HCT116 (cell line): ENCODE measurements at regions not wholly inside any gene's neighbourhood (a gene's known extent, or its start where the extent isn't known, plus 50 kb on each side); places are given as distances from the start of the nearest gene placed in this dataset.

Experiments used
- ATAC-seq: fragments of 200-7000 bp; cut with Tn5 transposase; 2 replicates; pipeline ENCODE4 v1.9.1; 2020; ENCODE audit warnings: mild to moderate bottlenecking, moderate library complexity
- BruUV-seq: library from RNA; stranded (reverse); fragments of 400-500 nt; replicated peaks from 2 replicates; lab custom pipeline; 2021; lab: Mats Ljungman, UMichigan
- CTCF ChIA-PET: fragments of 300-600 bp; sonication (Branson Sonifier 250); formaldehyde crosslinking; loops from one replicate; lab custom pipeline; 2021; ENCODE audit warnings: antibody characterized with exemption; lab: Charles Lee
- POLR2A ChIA-PET: fragments of 300-600, 350-600 bp; sonication (Branson Sonifier 250); formaldehyde crosslinking; loops from one replicate; lab custom pipeline; 2021; ENCODE audit warnings: antibody characterized with exemption; lab: Charles Lee
- RAD21 ChIA-PET, 2 experiments: fragments of 300-600 bp; sonication (Branson Sonifier 250); formaldehyde crosslinking; loops; one replicate each; lab custom pipeline; 2023; ENCODE audit warnings: low total read pairs in 2 of 2; ENCODE audit not compliant: uncharacterized antibody in 2 of 2, unreplicated experiment in 2 of 2, low non-redundant PET in 1 of 2; lab: Charles Lee
- DNase-seq: peaks from one replicate; pipeline ENCODE4 v3.0.0-alpha.2; 2010; ENCODE audit warnings: low read depth, low spot score
- H2AFZ ChIP-seq: fragments of 200-600 bp; shearing (Covaris generic), sonication (generic); 2 replicates; pipeline ENCODE4 v1.6.1; 2017; ENCODE audit warnings: low read depth, mixed run types, mixed read lengths, antibody characterized with exemption, low read length; ENCODE audit not compliant: poor library complexity, severe bottlenecking
- H3K27ac ChIP-seq: 2 replicates; pipeline ENCODE4 v1.5.1; 2012; ENCODE audit warnings: low read depth, low read length
- H3K27me3 ChIP-seq: fragments of 200-600 bp; sonication (generic); 2 replicates; pipeline ENCODE4 v1.6.1; 2016; ENCODE audit warnings: mixed run types, low read length, mixed read lengths; ENCODE audit not compliant: insufficient read depth
- H3K36me3 ChIP-seq, 2 experiments: fragments of 200-500 bp in 1 of 2; fragments of 200-600 bp in 1 of 2; sonication (Bioruptor generic) in 1 of 2; sonication (generic) in 1 of 2; 2 replicates each; pipeline versions ENCODE4 v1.5.1 to v1.6.1; 2014 to 2016; ENCODE audit warnings: low read length in 2 of 2, inconsistent platforms in 1 of 2, mixed read lengths in 1 of 2, mixed run types in 1 of 2; ENCODE audit not compliant: insufficient read depth in 2 of 2, control insufficient read depth in 1 of 2
- H3K4me1 ChIP-seq, 2 experiments: fragments of 200-600 bp in 1 of 2; sonication (generic) in 1 of 2; 2 replicates each; pipeline versions ENCODE4 v1.5.1 to v1.6.1; 2012 to 2017; ENCODE audit warnings: low read length in 2 of 2, inconsistent platforms in 1 of 2, mild to moderate bottlenecking in 1 of 2, mixed read lengths in 1 of 2, mixed run types in 1 of 2, moderate library complexity in 1 of 2; ENCODE audit not compliant: insufficient read depth in 2 of 2, control insufficient read depth in 1 of 2
- H3K4me2 ChIP-seq: fragments of 200-600 bp; sonication (generic); 2 replicates; pipeline ENCODE4 v1.6.1; 2017; ENCODE audit warnings: mixed run types, low read length, mixed read lengths
- H3K4me3 ChIP-seq, 2 experiments: fragments of 200-600 bp in 1 of 2; sonication (generic) in 1 of 2; replicated peaks in 1 of 2; 2 replicates each; pipeline ENCODE4 v1.5.1; 2011 to 2016; ENCODE audit warnings: low read length in 2 of 2, control low read depth in 1 of 2, low read depth in 1 of 2, mild to moderate bottlenecking in 1 of 2, mixed read lengths in 1 of 2, mixed run types in 1 of 2
- H3K79me2 ChIP-seq: fragments of 200-600 bp; sonication (generic); 2 replicates; pipeline ENCODE4 v1.6.1; 2017; ENCODE audit warnings: mild to moderate bottlenecking, mixed run types, low read length, moderate library complexity, mixed read lengths; ENCODE audit not compliant: insufficient read depth
- H3K9ac ChIP-seq: fragments of 200-600 bp; sonication (generic); 2 replicates; pipeline ENCODE4 v1.6.1; 2016; ENCODE audit warnings: low read length, mixed read lengths
- H3K9me2 ChIP-seq: fragments of 200-600 bp; sonication (generic), shearing (Covaris generic); 2 replicates; pipeline ENCODE4 v1.6.1; 2017; ENCODE audit warnings: mixed run types, mild to moderate bottlenecking, moderate library complexity; ENCODE audit not compliant: insufficient read depth
- H3K9me3 ChIP-seq, 2 experiments: fragments of 200-500 bp in 1 of 2; fragments of 200-600 bp in 1 of 2; sonication (Bioruptor generic) in 1 of 2; sonication (generic) in 1 of 2; 2 replicates each; pipeline ENCODE4 v1.6.1; 2014 to 2017; ENCODE audit warnings: low read length in 2 of 2, mixed read lengths in 2 of 2, inconsistent platforms in 1 of 2, low read depth in 1 of 2, mild to moderate bottlenecking in 1 of 2, mixed run types in 1 of 2, moderate library complexity in 1 of 2; ENCODE audit not compliant: control insufficient read depth in 1 of 2, insufficient read depth in 1 of 2
- H4K20me1 ChIP-seq: fragments of 200-600 bp; sonication (generic), shearing (Covaris generic); 2 replicates; pipeline ENCODE4 v1.6.1; 2017; ENCODE audit warnings: mixed run types, mild to moderate bottlenecking, moderate library complexity; ENCODE audit not compliant: insufficient read depth
- JUND ChIP-seq: IDR thresholded peaks from 2 replicates; pipeline ENCODE4 v1.6.1; 2012
- YY1 ChIP-seq: IDR thresholded peaks from 2 replicates; pipeline ENCODE4 v1.6.1; 2011; ENCODE audit warnings: low read length, low read depth, moderate library complexity, mild to moderate bottlenecking; ENCODE audit not compliant: insufficient replicate concordance; ENCODE audit errors: extremely low read depth
- ZFX ChIP-seq: fragments of 450-650 bp; IDR thresholded peaks from 2 replicates; pipeline ENCODE4 v1.6.1; 2017
- intact Hi-C: fragments of 100-400 bp; cut with micrococcal nuclease; formaldehyde crosslinking; loops from 2 replicates; pipeline ENCODE4 v1.10.0; 2022
- TF ChIP-seq, protein P1 (sequence below): IDR thresholded peaks from 2 replicates; pipeline ENCODE4 v1.6.1; 2012
- TF ChIP-seq, protein P2 (sequence below): IDR thresholded peaks from 2 replicates; pipeline ENCODE4 v1.6.1; 2011; ENCODE audit warnings: mild to moderate bottlenecking, low read length, moderate library complexity; ENCODE audit not compliant: insufficient replicate concordance; ENCODE audit errors: extremely low read depth
- TF ChIP-seq, protein P3 (sequence below), 3 experiments: fragments of 200-600 bp in 1 of 3; sonication (generic) in 1 of 3; IDR thresholded peaks in 2 of 3; conservative IDR thresholded peaks in 1 of 3; 2 replicates each; pipeline ENCODE4 v1.5.1; 2012 to 2017; ENCODE audit warnings: low read depth in 2 of 3, low read length in 2 of 3, antibody characterized with exemption in 1 of 3, borderline replicate concordance in 1 of 3, control low read depth in 1 of 3, mild to moderate bottlenecking in 1 of 3, mixed read lengths in 1 of 3, mixed run types in 1 of 3, moderate library complexity in 1 of 3; ENCODE audit not compliant: insufficient read depth in 1 of 3

DNA sequence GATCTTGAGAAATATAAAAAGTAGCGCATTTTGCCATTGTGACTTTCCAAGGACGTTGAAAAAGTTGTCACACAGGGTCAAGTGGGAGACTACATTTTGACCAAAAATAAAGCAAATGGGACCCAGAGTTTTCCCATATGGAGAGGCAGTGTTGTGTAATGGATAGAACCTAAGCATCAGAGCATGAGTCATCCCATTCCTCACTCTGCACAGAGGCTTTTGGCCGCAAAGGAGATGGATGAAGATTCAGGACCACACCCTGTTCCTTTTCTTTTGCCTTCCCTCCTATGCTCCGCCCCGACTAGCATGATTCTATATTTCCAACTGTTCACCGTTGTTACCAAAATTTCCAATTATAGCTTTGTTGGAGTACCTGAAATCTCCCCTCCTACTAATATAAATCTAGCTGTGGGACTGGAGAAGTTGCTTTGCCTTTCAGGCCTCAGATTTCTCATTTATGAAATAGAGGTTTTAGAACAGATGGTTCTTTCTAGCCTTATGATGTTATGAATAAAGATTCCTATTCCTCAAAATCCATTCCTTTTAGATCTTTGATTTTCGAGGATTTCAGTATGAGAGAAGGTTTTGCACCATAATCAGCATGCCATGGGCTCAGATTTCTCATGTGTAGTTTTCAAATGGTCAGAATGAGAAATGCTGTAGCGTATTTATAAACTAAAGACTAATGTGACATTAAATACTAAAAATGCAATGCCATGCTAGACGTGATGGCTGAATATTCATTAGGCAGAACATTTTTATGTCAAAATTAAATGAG lies 921.9 kb upstream of the TENM4 start:
- no peak overlapping the region for H3K27ac ChIP-seq
- no peaks in the 10 kb centered on the region for H3K79me2 ChIP-seq
- no peak for DNase-seq
- H3K27me3 ChIP-seq: no peaks in the 10 kb centered on the region
- H3K9me3 ChIP-seq: peaks cover under 1 to 14% of the 10 kb centered on the region in 2 experiments; a peak in 2 of 4 replicates
- no peak overlapping the region for H2AFZ ChIP-seq
- no peak overlapping the region for H3K4me3 ChIP-seq
- TF ChIP-seq, protein P1, sequence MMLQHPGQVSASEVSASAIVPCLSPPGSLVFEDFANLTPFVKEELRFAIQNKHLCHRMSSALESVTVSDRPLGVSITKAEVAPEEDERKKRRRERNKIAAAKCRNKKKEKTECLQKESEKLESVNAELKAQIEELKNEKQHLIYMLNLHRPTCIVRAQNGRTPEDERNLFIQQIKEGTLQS: no peak
- no peak for TF ChIP-seq ZFX
- TF ChIP-seq, protein P2, sequence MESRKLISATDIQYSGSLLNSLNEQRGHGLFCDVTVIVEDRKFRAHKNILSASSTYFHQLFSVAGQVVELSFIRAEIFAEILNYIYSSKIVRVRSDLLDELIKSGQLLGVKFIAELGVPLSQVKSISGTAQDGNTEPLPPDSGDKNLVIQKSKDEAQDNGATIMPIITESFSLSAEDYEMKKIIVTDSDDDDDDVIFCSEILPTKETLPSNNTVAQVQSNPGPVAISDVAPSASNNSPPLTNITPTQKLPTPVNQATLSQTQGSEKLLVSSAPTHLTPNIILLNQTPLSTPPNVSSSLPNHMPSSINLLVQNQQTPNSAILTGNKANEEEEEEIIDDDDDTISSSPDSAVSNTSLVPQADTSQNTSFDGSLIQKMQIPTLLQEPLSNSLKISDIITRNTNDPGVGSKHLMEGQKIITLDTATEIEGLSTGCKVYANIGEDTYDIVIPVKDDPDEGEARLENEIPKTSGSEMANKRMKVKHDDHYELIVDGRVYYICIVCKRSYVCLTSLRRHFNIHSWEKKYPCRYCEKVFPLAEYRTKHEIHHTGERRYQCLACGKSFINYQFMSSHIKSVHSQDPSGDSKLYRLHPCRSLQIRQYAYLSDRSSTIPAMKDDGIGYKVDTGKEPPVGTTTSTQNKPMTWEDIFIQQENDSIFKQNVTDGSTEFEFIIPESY: no peak
- TF ChIP-seq, protein P3, sequence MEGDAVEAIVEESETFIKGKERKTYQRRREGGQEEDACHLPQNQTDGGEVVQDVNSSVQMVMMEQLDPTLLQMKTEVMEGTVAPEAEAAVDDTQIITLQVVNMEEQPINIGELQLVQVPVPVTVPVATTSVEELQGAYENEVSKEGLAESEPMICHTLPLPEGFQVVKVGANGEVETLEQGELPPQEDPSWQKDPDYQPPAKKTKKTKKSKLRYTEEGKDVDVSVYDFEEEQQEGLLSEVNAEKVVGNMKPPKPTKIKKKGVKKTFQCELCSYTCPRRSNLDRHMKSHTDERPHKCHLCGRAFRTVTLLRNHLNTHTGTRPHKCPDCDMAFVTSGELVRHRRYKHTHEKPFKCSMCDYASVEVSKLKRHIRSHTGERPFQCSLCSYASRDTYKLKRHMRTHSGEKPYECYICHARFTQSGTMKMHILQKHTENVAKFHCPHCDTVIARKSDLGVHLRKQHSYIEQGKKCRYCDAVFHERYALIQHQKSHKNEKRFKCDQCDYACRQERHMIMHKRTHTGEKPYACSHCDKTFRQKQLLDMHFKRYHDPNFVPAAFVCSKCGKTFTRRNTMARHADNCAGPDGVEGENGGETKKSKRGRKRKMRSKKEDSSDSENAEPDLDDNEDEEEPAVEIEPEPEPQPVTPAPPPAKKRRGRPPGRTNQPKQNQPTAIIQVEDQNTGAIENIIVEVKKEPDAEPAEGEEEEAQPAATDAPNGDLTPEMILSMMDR (IDR thresholded peaks at IDR 0.05 in 2 of 3, conservative IDR thresholded peaks at IDR 0.05 in 1 of 3; ENCODE audit: borderline replicate concordance in 1 of 3, insufficient read depth in 1 of 3, low read depth in 2 of 3, low read length in 2 of 3): no peak
- no peak for TF ChIP-seq JUND
- no peak for TF ChIP-seq YY1
- H3K4me2 ChIP-seq: no peak overlapping the region
- BruUV-seq: no TSS peak
- H3K9me2 ChIP-seq: no peaks in the 10 kb centered on the region
- RAD21 ChIA-PET: no interaction called here
- no peaks in the 10 kb centered on the region for H3K36me3 ChIP-seq
- intact Hi-C loops: no loop called here
- CTCF ChIA-PET: no interaction called here
- ATAC-seq: no peak
- H3K4me1 ChIP-seq: no peaks in the 10 kb centered on the region
- no peak overlapping the region for H3K9ac ChIP-seq
- POLR2A ChIA-PET: no interaction called here
- no peaks in the 10 kb centered on the region for H4K20me1 ChIP-seq
